B cell (primary cell): ENCODE measurements at regions not wholly inside any gene's neighbourhood (a gene's known extent, or its start where the extent isn't known, plus 50 kb on each side); places are given as distances from the start of the nearest gene placed in this dataset.

Experiments used
- ATAC-seq: fragments of 200-7000 bp; cut with Tn5 transposase; one replicate; pipeline ENCODE4 v1.10.0; 2021; ENCODE audit warnings: low read depth, mild to moderate bottlenecking, moderate number of reproducible peaks, moderate library complexity
- CTCF ChIA-PET: fragments of 350-600 bp; sonication (Branson Sonifier 250); formaldehyde crosslinking; loops from one replicate; lab custom pipeline; 2021; ENCODE audit warnings: antibody characterized with exemption, inconsistent platforms; lab: Charles Lee
- POLR2A ChIA-PET: fragments of 350-600 bp; sonication (Branson Sonifier 250); formaldehyde crosslinking; loops from one replicate; lab custom pipeline; 2021; ENCODE audit warnings: antibody characterized with exemption; lab: Charles Lee
- DNase-seq: peaks from one replicate; pipeline ENCODE4 v3.0.0; 2013
- H2AFZ ChIP-seq: 2 replicates; pipeline ENCODE4 v1.6.1; 2012; ENCODE audit warnings: mild to moderate bottlenecking, low read depth, low read length; ENCODE audit not compliant: insufficient read depth, poor library complexity, severe bottlenecking
- H3K27ac ChIP-seq, 2 donors: 1 replicate in 1 of 2; 2 replicates in 1 of 2; pipeline ENCODE4 v1.5.1; 2012 to 2013; ENCODE audit warnings: low read length in 2 of 2, mild to moderate bottlenecking in 2 of 2, moderate library complexity in 1 of 2
- H3K27me3 ChIP-seq, 4 experiments: fragments of 200-600 bp in 1 of 4; sonication (generic) in 1 of 4; replicated peaks in 1 of 4; 1 replicate in 2 of 4; 2 replicates in 2 of 4; pipeline versions ENCODE4 v1.6.1 to v1.7.0; 2013 to 2016; ENCODE audit warnings: low read length in 3 of 4, mild to moderate bottlenecking in 2 of 4, mixed read lengths in 1 of 4, moderate library complexity in 1 of 4; ENCODE audit not compliant: insufficient read depth in 4 of 4, control insufficient read depth in 3 of 4; ENCODE audit errors: control extremely low read depth in 1 of 4
- H3K36me3 ChIP-seq, 2 experiments: replicated peaks in 1 of 2; 1 replicate in 1 of 2; 2 replicates in 1 of 2; pipeline versions ENCODE4 v1.6.1 to v1.7.1; 2013; ENCODE audit warnings: low read length in 1 of 2; ENCODE audit not compliant: insufficient read depth in 2 of 2, control insufficient read depth in 1 of 2; ENCODE audit errors: control extremely low read depth in 1 of 2, extremely low read depth in 1 of 2
- H3K4me1 ChIP-seq, 2 donors: fragments of 200-600 bp in 1 of 2; sonication (generic) in 1 of 2; 1 replicate in 1 of 2; 2 replicates in 1 of 2; pipeline versions ENCODE4 v1.5.1 to v1.6.1; 2013 to 2017; ENCODE audit warnings: low read length in 2 of 2; ENCODE audit not compliant: control insufficient read depth in 2 of 2, insufficient read depth in 2 of 2
- H3K4me2 ChIP-seq: replicated peaks from 2 replicates; pipeline ENCODE3; 2012; ENCODE audit warnings: mild to moderate bottlenecking, low read depth, low read length; ENCODE audit not compliant: poor library complexity, severe bottlenecking
- H3K4me3 ChIP-seq, 5 experiments: fragments of 200-600 bp in 1 of 5; sonication (generic) in 1 of 5; 1 replicate in 3 of 5; 2 replicates in 2 of 5; pipeline versions ENCODE4 v1.5.1 to v1.7.0; 2011 to 2016; ENCODE audit warnings: low read length in 4 of 5, mild to moderate bottlenecking in 4 of 5, low read depth in 2 of 5, control low read depth in 1 of 5, moderate library complexity in 1 of 5; ENCODE audit not compliant: insufficient read depth in 1 of 5; ENCODE audit errors: control extremely low read depth in 1 of 5, extremely low read depth in 1 of 5
- H3K79me2 ChIP-seq: fragments of 200-600 bp; sonication (generic); one replicate; pipeline ENCODE4 v1.6.0; 2016; ENCODE audit warnings: low read length; ENCODE audit not compliant: control insufficient read depth, insufficient read depth
- H3K9ac ChIP-seq: fragments of 200-600 bp; sonication (generic); 2 replicates; pipeline ENCODE4 v1.6.1; 2017; ENCODE audit warnings: mild to moderate bottlenecking, low read length, moderate library complexity
- H3K9me3 ChIP-seq, 3 donors: one replicate each; pipeline versions ENCODE4 v1.6.1 to v1.7.1; 2013; ENCODE audit warnings: low read length in 2 of 3; ENCODE audit not compliant: control insufficient read depth in 2 of 3, insufficient read depth in 1 of 3; ENCODE audit errors: control extremely low read depth in 1 of 3
- H4K20me1 ChIP-seq: 2 replicates; pipeline ENCODE4 v1.6.0; 2012; ENCODE audit warnings: mild to moderate bottlenecking, low read length; ENCODE audit not compliant: insufficient read depth, control insufficient read depth, poor library complexity, severe bottlenecking
- H3K27ac Mint-ChIP-seq: one replicate; pipeline ENCODE4 v1.8.0; 2021; ENCODE audit warnings: mixed read lengths
- H3K27me3 Mint-ChIP-seq: one replicate; pipeline ENCODE4 v1.8.0; 2021; ENCODE audit warnings: mixed read lengths
- H3K4me1 Mint-ChIP-seq: one replicate; pipeline ENCODE4 v1.8.0; 2021; ENCODE audit warnings: mixed read lengths
- H3K4me3 Mint-ChIP-seq: one replicate; pipeline ENCODE4 v1.8.0; 2021; ENCODE audit warnings: mixed read lengths
- H3K9me3 Mint-ChIP-seq: one replicate; pipeline ENCODE4 v1.8.0; 2022; ENCODE audit warnings: mixed read lengths; ENCODE audit not compliant: insufficient read depth
- EZH2 ChIP-seq: IDR thresholded peaks from 2 replicates; pipeline ENCODE4 v1.6.1; 2012; ENCODE audit warnings: borderline replicate concordance, low read depth, mild to moderate bottlenecking, moderate library complexity, low read length; ENCODE audit not compliant: insufficient read depth, poor library complexity, severe bottlenecking
- WGBS: methylation state at CpG from one replicate; pipeline ENCODE4 v1.1.5; 2013; ENCODE audit warnings: missing lambda C conversion rate; ENCODE audit not compliant: insufficient coverage; 5-methylcytosine and 5-hydroxymethylcytosine counted together
- intact Hi-C: fragments of 100-400 bp; cut with micrococcal nuclease; formaldehyde crosslinking; loops from one replicate; pipeline ENCODE4 v1.10.0; 2022
- TF ChIP-seq, protein P1 (sequence below): fragments of 200-600 bp; IDR thresholded peaks from one replicate; pipeline ENCODE4 v1.8.0; 2022; ENCODE audit warnings: antibody characterized with exemption, mild to moderate bottlenecking

- Mint-ChIP-seq H3K4me1 (no peaks in the 10 kb centered on the region), H3K27me3 (peaks cover 51% of the 10 kb centered on the region), H3K9me3 (no peaks in the 10 kb centered on the region), H3K27ac (no peak overlapping the region), H3K4me3 (no peak overlapping the region)
- no peak overlapping the region for H3K4me2 ChIP-seq
- no peaks in the 10 kb centered on the region for H3K9me3 ChIP-seq
- WGBS: 100% methylated on average over 1 of the region's 5 CpGs
- no peak overlapping the region for H3K27ac ChIP-seq
- ATAC-seq (no peak), DNase-seq (no peak)
- no peak for TF ChIP-seq EZH2
- TF ChIP-seq, protein P1, sequence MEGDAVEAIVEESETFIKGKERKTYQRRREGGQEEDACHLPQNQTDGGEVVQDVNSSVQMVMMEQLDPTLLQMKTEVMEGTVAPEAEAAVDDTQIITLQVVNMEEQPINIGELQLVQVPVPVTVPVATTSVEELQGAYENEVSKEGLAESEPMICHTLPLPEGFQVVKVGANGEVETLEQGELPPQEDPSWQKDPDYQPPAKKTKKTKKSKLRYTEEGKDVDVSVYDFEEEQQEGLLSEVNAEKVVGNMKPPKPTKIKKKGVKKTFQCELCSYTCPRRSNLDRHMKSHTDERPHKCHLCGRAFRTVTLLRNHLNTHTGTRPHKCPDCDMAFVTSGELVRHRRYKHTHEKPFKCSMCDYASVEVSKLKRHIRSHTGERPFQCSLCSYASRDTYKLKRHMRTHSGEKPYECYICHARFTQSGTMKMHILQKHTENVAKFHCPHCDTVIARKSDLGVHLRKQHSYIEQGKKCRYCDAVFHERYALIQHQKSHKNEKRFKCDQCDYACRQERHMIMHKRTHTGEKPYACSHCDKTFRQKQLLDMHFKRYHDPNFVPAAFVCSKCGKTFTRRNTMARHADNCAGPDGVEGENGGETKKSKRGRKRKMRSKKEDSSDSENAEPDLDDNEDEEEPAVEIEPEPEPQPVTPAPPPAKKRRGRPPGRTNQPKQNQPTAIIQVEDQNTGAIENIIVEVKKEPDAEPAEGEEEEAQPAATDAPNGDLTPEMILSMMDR: no peak
- H3K36me3 ChIP-seq: no peaks in the 10 kb centered on the region
- H3K27me3 ChIP-seq: peaks cover 0 to 10% (median 0%) of the 10 kb centered on the region in 4 experiments
- POLR2A ChIA-PET: no interaction called here
- no peak overlapping the region for H2AFZ ChIP-seq
- CTCF ChIA-PET: no interaction called here
- H3K79me2 ChIP-seq: no peaks in the 10 kb centered on the region
- intact Hi-C loops: no loop called here
- no peaks in the 10 kb centered on the region for H4K20me1 ChIP-seq
- H3K4me1 ChIP-seq: no peaks in the 10 kb centered on the region
- H3K4me3 ChIP-seq: no peak overlapping the region
- H3K9ac ChIP-seq: no peak overlapping the region
These were observed 120.7 kb upstream of the EEPD1 start for GRCh38 chr7:36032361-36032818.

- H4K20me1 ChIP-seq: no peaks in the 10 kb centered on the region
- H3K9me3 ChIP-seq: no peaks in the 10 kb centered on the region
- WGBS: 98% methylated on average over 4 of the region's 4 CpGs
- Mint-ChIP-seq H3K9me3 (no peaks in the 10 kb centered on the region), H3K27me3 (peaks cover 41% of the 10 kb centered on the region), H3K27ac (no peak overlapping the region), H3K4me3 (no peak overlapping the region), H3K4me1 (no peaks in the 10 kb centered on the region)
- no peak overlapping the region for H3K4me3 ChIP-seq
- ChIA-PET CTCF (no interaction called here), POLR2A (interaction anchor here (0.7 kb wide), 1 partner anchor 39 kb away, joined by 3 read pairs; no protein-coding TSS in a partner anchor)
- no peak overlapping the region for H2AFZ ChIP-seq
- no peak overlapping the region for H3K9ac ChIP-seq
- no peaks in the 10 kb centered on the region for H3K79me2 ChIP-seq
- H3K27me3 ChIP-seq: peaks cover 0 to 10% (median 0%) of the 10 kb centered on the region in 4 experiments
- intact Hi-C loops: no loop called here
- TF ChIP-seq, protein P1: no peak
- TF ChIP-seq EZH2: no peak
- H3K4me1 ChIP-seq: no peaks in the 10 kb centered on the region
- ATAC-seq (no peak), DNase-seq (no peak)
- no peak overlapping the region for H3K4me2 ChIP-seq
- H3K27ac ChIP-seq: no peak overlapping the region
- no peaks in the 10 kb centered on the region for H3K36me3 ChIP-seq
These were observed 119.0 kb upstream of the EEPD1 start for GRCh38 chr7:36034020-36034419.
